VCaP (cell line): ENCODE measurements at regions not wholly inside any gene's neighbourhood (a gene's known extent, or its start where the extent isn't known, plus 50 kb on each side); places are given as distances from the start of the nearest gene placed in this dataset.

Experiments
- H3K27ac ChIP-seq: fragments of 450-650 bp; 2 replicates; pipeline ENCODE4 v1.5.1; 2017
- TF ChIP-seq, protein P1 (sequence below): fragments of 450-650 bp; conservative IDR thresholded peaks from 2 replicates; pipeline ENCODE4 v1.5.1; 2017; ENCODE audit warnings: mild to moderate bottlenecking, moderate library complexity

DNA sequence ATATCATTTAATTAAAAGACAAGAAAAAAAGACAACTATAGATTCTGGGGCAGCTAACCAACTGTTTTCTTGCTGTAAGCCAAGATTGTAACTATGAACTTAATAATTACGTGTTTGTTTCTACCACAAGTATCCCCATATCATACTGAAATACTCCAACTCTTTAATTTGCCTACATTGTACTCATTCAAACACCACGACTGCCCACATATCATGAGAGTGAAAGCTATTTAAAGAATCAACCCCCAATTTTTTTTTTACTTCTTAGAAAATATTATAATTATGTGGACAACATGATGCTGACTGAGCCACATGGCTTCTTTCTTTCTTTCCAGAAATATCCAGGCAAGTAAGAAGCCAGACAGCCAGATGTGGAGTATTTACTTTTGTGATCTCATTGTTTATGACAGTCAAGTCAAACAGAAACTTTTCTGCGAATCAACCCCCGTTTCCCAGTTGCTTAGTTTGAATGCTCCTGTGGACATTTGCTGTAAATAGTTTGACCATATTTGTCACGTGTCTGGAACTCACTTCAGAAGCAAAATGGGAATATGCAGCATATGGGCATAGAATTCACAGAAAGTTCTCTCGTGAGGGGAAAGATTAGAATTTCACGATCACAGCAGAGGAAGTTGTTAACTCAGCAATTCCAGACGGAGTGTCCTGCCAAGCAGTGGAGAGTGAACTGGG lies 126.8 kb upstream of the PSMD7 start:
- no peak overlapping the region for H3K27ac ChIP-seq
- TF ChIP-seq, protein P1, sequence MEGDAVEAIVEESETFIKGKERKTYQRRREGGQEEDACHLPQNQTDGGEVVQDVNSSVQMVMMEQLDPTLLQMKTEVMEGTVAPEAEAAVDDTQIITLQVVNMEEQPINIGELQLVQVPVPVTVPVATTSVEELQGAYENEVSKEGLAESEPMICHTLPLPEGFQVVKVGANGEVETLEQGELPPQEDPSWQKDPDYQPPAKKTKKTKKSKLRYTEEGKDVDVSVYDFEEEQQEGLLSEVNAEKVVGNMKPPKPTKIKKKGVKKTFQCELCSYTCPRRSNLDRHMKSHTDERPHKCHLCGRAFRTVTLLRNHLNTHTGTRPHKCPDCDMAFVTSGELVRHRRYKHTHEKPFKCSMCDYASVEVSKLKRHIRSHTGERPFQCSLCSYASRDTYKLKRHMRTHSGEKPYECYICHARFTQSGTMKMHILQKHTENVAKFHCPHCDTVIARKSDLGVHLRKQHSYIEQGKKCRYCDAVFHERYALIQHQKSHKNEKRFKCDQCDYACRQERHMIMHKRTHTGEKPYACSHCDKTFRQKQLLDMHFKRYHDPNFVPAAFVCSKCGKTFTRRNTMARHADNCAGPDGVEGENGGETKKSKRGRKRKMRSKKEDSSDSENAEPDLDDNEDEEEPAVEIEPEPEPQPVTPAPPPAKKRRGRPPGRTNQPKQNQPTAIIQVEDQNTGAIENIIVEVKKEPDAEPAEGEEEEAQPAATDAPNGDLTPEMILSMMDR: no peak

DNA sequence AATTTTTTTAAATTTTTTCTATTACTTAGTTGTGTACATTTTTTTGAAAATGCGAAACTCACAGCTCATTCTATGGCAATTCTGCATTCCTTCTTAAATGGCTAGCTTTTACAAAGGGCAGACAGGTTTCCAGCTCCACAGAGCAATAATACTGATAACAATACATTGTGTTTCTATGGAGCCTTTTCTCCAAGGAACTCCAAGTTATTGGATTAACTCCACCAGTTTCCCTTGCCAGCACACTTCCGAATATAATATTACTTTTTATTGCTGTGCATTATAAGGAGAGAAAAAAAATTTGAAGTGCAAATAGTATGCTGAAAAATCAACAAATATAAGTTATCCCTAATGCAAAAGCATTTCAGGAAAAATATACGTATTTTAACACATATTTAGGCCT lies 127.5 kb upstream of the PSMD7 start:
- TF ChIP-seq, protein P1: no peak
- H3K27ac ChIP-seq: no peak overlapping the region

DNA sequence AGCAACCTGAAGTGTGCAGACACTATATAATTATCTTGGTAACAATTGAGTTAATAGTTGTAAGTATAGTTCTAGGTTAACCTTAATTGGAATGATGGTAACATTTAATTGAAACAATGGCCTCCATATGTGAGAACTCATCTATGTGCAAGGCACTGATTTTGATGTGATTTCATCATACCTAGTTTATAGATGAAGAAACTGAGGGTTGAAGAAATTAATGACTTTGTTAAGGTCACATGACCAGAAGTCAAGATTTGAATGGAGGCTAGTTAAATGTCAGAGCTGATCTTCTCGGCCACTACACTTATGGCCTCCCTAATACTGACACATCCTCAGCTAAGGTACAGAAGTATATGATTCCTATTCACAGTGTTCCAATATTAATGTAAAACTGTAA lies 128.2 kb upstream of the PSMD7 start:
- TF ChIP-seq, protein P1: no peak
- no peak overlapping the region for H3K27ac ChIP-seq

DNA sequence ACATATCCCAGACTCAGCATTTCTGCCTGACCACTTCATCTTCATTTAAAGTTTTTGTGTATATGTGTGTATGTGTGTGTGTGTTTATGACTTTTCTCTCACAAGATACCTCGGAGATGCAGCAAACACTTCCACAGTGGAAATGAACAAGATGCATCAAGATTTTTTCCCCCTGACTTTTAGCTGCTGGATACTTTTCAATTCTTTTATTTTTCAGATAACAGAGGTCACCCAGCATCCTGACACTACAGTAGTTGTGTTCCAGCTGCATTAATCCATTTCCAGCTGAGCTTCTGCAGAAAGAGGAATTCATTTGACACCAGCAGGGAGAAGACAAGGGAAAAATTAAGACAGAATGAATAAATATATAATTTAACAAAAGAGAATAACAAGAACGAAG lies 130.2 kb upstream of the PSMD7 start:
- H3K27ac ChIP-seq: no peak overlapping the region
- TF ChIP-seq, protein P1: no peak

DNA sequence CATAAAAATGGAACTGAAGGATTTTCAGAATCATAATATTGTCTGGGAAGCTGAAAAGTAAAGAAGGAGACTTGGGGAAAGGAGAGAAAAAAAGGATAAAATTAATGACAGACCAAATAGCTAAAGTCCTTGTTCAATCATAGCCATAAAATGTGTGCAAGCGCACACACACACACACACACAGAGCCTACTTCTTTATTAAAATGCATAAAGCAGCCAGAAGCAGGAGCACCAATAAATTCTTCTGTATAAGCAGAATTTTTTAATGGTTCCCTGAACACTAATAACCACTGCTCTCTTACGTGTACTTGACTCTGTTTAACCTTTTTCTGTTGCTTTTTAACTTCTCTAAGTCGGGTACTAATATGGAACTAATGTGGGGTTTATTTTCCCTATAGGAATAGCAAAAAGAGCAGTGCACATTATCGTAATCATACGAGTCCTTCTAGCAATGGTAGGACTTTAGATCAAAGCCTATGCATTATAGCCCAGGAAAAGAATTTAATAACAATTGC lies 131.0 kb upstream of the PSMD7 start:
- TF ChIP-seq, protein P1: no peak

DNA sequence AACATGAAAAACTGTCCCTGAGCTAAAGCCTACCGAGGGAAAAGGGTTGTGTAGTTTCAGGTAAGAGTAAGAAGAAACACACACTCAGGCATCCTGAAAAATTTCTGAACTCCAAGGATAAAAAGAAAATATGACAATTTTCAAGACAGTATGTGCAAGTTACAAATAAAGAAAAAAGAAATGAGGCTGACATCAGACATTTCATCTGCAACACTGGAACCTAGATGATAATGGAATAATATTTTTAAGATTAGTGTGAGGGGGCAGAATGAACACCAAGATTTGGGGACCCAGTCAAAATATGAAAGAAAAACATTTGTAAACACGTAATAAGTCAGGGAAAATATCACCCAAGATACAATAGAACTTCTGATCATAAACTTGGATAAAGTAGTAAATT lies 135.9 kb upstream of the PSMD7 start:
- TF ChIP-seq, protein P1: no peak
- H3K27ac ChIP-seq: no peak overlapping the region

More for the DNA sequence above, 131.0 kb upstream of the PSMD7 start:
- H3K27ac ChIP-seq: no peak overlapping the region

DNA sequence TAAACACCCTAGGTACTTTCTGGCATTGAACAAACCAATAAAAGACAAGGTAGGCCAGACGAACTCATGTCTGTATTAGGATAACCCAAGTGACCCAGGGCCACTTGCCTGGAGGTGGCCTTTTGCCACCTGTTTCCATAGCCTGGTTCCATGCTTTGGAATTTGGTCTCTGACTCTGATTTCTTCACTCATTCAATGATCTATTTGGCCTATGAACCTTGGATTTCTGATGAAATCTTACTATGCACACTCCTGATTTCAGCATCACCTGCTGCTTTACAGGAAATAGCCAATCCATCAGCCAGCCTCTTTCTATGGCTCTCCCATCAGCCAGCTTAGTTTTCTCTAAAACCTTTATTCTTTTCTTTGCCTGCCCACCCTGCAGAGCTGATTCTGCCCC lies 142.8 kb upstream of the PSMD7 start:
- no peak overlapping the region for H3K27ac ChIP-seq
- TF ChIP-seq, protein P1: no peak
